COR-L47 (cell line): ENCODE measurements at regions not wholly inside any gene's neighbourhood (a gene's known extent, or its start where the extent isn't known, plus 50 kb on each side); places are given as distances from the start of the nearest gene placed in this dataset.

Source experiments
- DNase-seq: peaks from one replicate; lab custom pipeline; 2025; lab: John Stamatoyannopoulos, UW

DNA sequence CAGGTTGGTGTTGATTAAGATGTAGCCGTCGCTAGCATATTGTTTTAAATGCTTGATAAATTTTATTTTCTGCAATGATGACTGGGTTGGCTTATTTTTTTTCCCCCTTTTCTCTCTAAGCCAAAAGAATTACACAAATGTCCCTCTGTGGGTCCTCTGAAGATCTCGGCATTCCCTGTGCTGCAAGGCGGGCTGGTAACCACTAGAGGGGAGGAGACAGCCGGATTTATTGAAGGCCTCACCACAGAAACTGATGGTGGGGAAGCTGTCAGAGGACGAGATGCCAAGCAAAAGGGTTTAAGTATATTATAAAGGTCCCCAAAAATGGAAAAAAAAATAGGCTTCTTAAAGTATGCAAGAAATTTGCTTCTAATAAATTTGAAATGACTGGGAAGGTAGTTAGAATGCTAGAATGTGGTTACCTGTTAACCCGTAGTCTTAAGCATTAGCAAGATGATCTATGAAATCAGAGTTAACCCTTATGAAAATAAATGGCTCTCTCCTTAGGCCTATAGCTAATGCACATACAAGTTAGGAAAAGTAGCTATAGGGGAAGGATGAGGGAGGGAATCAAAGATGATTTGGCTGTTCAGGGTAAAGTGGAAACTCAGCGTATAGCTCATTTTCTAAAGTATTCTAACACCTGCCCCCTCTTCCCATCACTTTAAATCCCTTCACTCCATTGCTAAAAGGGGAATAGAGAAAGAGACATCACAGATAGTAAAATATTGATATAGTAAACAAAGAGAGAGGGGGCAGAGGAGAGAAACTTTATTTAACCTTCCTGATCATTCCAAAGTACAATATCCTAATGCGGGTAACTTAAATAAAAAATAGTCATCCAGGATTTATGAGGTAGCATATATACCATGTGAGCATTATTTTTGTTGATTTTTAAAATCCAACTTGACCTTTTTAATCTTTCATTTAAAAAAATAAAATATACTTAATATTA, 894.5 kb upstream of the POU3F3 start:
- peak; percentile 38 for DNase-seq

GRCh38 chr2:103960129-103960513, 893.8 kb upstream of the POU3F3 start:
- DNase-seq, result no peak

DNA sequence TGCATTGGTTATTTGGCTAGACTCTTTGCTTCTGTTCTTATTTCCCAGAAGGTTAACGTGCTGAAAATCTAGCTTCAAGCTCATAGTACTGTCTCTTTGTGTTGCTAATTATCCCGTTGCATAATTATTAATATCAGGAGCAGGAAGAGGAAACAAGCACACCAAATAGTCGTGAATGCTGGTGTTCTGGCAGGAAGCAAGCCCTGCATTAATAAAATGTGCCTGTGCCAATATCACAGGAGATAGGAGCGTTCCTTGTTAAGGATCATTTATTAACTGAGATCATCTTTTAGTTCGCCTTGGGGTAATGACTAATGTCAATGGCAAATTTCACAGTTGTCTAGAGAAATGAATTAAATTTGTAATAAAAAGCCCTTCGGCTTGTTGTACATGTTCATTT, 893.0 kb upstream of the POU3F3 start:
- no peak for DNase-seq

DNA sequence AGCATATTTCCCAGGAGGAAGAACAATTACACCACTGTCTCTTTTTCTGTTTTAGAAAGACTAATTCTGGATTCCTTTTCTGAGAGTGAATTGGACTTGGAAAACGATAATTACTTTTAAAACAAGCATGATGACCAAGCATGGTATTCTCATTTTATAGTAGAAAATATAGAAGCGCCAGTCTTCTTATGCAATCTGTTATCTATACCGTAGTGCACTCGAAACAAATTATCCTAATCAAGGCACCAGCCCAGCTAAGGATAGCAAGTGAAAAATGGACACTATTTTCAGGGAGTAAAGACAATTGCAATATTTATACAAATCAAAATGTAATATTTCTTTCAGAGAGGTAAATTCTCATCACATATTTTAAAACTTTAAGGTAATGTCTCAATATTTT, 892.1 kb upstream of the POU3F3 start:
- DNase-seq, result no peak

- no peak for DNase-seq
Measured at GRCh38 chr2:103962670-103963069, 891.2 kb upstream of the POU3F3 start.

- DNase-seq, result no peak
Measured at GRCh38 chr2:103963146-103963725, 890.7 kb upstream of the POU3F3 start.

GRCh38 chr2:103977241-103977640, 876.7 kb upstream of the POU3F3 start:
- DNase-seq, result no peak

GRCh38 chr2:103977668-103978067, 876.2 kb upstream of the POU3F3 start:
- no peak for DNase-seq

DNA sequence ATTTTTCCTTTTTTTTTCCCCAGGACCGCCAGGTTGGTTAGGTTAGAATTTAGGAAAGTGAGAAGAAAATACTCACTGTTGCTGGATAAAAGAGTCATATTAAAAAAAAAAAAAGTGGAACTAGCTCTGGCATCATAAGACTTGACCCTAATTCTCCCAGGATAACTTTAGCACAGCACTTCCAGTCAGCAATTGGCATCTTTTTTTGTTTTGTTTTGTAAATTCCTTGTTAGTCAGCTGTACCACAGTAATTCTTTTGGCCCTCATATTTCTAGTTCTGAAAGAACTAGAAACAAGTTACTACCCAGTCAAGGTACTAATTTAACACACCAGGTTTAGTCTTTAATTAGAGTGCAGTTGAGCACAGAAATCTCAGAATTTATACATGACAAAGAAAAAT, 873.5 kb upstream of the POU3F3 start:
- DNase-seq, result no peak

GRCh38 chr2:103982691-103983090, 871.2 kb upstream of the POU3F3 start:
- no peak for DNase-seq

- no peak for DNase-seq
Measured at GRCh38 chr2:103986001-103986400, 867.9 kb upstream of the POU3F3 start.

- DNase-seq, result no peak
Measured at GRCh38 chr2:103991591-103991990, 862.3 kb upstream of the POU3F3 start.

- DNase-seq, result no peak
Measured at GRCh38 chr2:104004821-104005220, 849.1 kb upstream of the POU3F3 start.

DNA sequence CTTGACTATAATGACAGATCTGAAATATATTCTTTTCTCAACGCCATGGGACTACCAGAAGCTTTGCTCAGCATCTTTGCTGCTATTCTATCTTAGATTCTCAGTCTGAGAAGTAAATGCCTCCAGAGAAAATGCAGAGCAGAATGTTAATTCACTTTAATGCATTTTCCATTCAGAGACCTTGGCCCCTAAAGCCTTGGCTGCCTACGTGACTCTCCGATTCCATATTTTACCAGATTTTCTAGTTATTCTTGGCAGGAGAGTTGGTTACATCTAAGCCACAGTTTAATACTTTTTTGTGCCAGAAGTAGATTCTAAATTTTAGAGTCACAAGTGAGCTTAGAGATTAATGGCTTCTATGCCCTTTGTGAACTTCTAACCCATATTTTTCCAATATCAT, 837.1 kb upstream of the POU3F3 start:
- no peak for DNase-seq

DNA sequence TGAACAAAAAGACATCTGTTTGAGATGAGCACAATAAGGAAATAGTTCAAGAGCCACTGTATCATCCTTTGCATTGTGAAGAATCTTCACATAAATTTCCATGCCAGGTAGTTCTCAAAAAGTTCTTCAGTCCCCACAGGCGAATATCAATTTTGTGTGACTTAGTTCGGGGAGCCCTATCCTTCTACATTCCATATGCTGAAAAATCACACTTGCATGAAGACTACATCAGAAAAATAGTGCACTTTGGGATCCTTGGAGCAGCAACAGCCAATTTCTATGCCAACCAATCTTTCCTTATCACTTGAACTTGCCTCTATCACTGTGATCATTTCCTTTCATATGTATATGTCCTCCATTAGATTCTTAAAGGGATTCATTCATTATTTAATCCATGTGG, 830.6 kb upstream of the POU3F3 start:
- no peak for DNase-seq

DNA sequence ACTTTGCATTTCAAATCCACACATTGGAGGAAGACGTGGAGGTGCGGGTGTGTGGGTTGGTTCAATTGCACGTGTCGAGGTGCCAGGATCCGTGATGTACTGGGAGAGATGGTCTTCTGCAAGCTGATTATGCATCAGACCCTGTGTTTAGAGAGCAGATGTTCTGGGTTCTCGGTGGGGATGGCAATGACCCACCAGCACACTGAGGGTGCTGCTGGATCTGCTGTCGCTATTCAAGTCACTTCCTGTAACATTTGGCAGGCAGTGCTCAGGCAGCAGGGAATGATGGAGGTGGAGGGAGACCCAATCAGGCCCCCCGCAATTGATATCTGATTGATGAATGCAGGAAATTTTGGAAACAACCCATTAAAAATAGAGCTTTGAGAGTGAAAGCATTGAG, 830.1 kb upstream of the POU3F3 start:
- no peak for DNase-seq

GRCh38 chr2:104025295-104025694, 828.6 kb upstream of the POU3F3 start:
- DNase-seq, result no peak

GRCh38 chr2:104026725-104027124, 827.2 kb upstream of the POU3F3 start:
- DNase-seq, result no peak

DNA sequence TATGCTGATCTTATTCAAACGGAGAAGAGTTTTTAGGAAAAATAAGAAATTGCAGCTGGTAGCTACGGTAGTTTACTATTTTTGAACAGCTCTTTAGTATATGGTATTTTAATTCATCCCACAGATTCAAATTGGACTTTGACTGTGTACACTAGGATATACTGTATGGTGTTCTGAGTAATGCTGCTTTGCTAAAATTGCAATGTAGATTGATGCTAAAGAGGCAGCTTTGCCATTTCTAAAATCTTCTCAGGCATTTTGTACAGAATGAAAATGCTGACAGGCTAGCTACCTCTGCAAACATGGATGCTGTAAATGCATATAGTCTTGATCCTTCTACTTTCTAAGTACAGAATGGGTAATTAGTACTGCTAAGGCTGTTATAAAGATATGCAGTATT, 826.6 kb upstream of the POU3F3 start:
- DNase-seq, result no peak

- peak; percentile 32 for DNase-seq
Measured at GRCh38 chr2:104028061-104028460, 825.9 kb upstream of the POU3F3 start.

DNA sequence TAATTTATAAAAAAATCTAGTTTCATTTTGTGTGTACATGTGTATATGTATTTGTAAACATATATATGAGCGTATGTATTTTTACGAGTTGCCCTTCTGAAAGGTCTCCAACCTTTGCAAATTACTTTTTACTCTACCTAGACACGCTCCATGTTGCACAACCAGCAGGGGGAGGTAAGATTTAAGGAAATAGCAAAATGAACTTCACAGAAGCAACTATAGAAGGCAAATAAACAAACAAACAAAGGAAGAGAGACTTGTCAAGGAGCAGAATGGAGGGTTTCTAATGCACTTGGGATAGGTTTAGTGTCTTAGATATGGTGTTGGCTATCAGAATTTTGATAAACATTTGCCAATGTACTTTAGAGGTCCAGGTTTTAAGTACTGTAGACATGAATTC, 820.5 kb upstream of the POU3F3 start:
- peak; percentile 32 for DNase-seq

DNA sequence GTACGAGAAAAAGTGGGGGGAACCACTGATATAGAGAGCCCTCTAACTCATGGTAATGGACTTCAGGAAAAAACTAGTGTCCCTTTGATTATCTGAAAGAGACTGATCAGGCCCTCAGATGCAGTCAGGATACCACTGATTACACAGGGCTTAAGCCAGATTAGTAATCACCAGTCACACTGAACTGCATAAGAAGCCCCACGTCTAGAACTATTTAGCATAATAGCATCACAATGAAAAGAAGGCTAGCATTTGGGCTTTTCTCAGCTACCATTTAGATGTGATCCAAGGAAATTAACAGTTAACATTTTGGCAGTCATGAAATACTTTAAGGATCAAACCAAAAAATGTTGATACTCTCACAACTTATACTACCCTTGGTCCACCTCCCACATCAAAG, 813.1 kb upstream of the POU3F3 start:
- no peak for DNase-seq

GRCh38 chr2:104041351-104041750, 812.6 kb upstream of the POU3F3 start:
- no peak for DNase-seq

DNA sequence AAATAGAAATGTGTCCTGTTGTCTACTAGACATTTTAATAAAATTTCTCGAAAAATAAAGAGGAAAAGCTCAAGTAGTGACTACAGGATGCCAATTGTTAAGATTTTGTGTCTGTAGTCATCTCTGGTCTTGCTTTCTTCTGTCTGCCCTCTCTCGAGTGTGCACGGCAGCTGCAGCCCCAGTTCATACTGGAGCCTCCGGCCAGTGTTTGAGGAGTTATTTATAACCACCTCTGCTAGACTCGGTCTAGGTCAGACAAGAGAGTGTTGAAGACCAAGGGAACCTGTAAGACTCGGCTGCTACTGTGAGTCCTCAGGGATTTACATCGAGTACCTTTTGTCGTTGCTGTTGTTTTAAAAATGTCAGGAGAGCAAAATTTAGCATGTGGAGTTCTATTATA, 810.1 kb upstream of the POU3F3 start:
- DNase-seq, result no peak
